ENCODE measurements at regions not wholly inside any gene's neighbourhood (a gene's known extent, or its start where the extent isn't known, plus 50 kb on each side); places are given as distances from the start of the nearest gene placed in this dataset.

- ATAC-seq, result no peak
- H3K36me3 Mint-ChIP-seq (ENCODE audit: low read depth), result no peaks in the 10 kb centered on the region
- H3K4me1 Mint-ChIP-seq (ENCODE audit: low read depth), result no peaks in the 10 kb centered on the region
Observed at GRCh38 chr11:122330279-122330965, 214.4 kb upstream of the BLID start.

GRCh38 chr11:122327528-122327927 is 211.5 kb upstream of the BLID start:
- DNase-seq (no peak), ATAC-seq (no peak)
- intact Hi-C loops (cut with micrococcal nuclease), result no loop called here
- H3K4me3 Mint-ChIP-seq, result no peak overlapping the region
- H3K9me3 Mint-ChIP-seq, result no peaks in the 10 kb centered on the region
- ChIA-PET CTCF (no interaction called here), POLR2A (no interaction called here)
- no peaks in the 10 kb centered on the region for H3K36me3 Mint-ChIP-seq (ENCODE audit: low read depth)
- no peaks in the 10 kb centered on the region for H3K4me1 Mint-ChIP-seq (ENCODE audit: low read depth)
- TF ChIP-seq, protein P1, sequence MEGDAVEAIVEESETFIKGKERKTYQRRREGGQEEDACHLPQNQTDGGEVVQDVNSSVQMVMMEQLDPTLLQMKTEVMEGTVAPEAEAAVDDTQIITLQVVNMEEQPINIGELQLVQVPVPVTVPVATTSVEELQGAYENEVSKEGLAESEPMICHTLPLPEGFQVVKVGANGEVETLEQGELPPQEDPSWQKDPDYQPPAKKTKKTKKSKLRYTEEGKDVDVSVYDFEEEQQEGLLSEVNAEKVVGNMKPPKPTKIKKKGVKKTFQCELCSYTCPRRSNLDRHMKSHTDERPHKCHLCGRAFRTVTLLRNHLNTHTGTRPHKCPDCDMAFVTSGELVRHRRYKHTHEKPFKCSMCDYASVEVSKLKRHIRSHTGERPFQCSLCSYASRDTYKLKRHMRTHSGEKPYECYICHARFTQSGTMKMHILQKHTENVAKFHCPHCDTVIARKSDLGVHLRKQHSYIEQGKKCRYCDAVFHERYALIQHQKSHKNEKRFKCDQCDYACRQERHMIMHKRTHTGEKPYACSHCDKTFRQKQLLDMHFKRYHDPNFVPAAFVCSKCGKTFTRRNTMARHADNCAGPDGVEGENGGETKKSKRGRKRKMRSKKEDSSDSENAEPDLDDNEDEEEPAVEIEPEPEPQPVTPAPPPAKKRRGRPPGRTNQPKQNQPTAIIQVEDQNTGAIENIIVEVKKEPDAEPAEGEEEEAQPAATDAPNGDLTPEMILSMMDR (IDR thresholded peaks at IDR 0.05), result no peak
- H3K27ac Mint-ChIP-seq, result no peak overlapping the region
- peaks cover 3% of the 10 kb centered on the region for H3K27me3 Mint-ChIP-seq

More at GRCh38 chr11:122330279-122330965, 214.4 kb upstream of the BLID start:
- Mint-ChIP-seq H3K27me3 (peaks cover 4% of the 10 kb centered on the region), H3K9me3 (no peaks in the 10 kb centered on the region), H3K4me3 (no peak overlapping the region), H3K27ac (no peak overlapping the region)
- TF ChIP-seq, protein P1 (IDR thresholded peaks at IDR 0.05), result no peak
- CTCF ChIA-PET, result no interaction called here
- intact Hi-C loops (cut with micrococcal nuclease), result no loop called here
- no peak for DNase-seq
- POLR2A ChIA-PET, result no interaction called here

- intact Hi-C loops (cut with micrococcal nuclease), result no loop called here
- Mint-ChIP-seq H3K4me1 (ENCODE audit: low read depth) (no peaks in the 10 kb centered on the region), H3K9me3 (no peaks in the 10 kb centered on the region), H3K27ac (no peak overlapping the region), H3K36me3 (ENCODE audit: low read depth) (no peaks in the 10 kb centered on the region), H3K27me3 (no peaks in the 10 kb centered on the region), H3K4me3 (no peak overlapping the region)
- TF ChIP-seq, protein P1 (IDR thresholded peaks at IDR 0.05), result no peak
- ChIA-PET POLR2A (no interaction called here), CTCF (interaction anchor here (1.3 kb wide), 1 partner anchor 1639 kb away, joined by 3 read pairs; no protein-coding TSS in a partner anchor)
- DNase-seq (no peak), ATAC-seq (no peak)
Observed at GRCh38 chr11:122323754-122324421, 207.9 kb upstream of the BLID start.

- ATAC-seq (no peak), DNase-seq (no peak)
- ChIA-PET POLR2A (no interaction called here), CTCF (no interaction called here)
- no peaks in the 10 kb centered on the region for H3K27me3 Mint-ChIP-seq
- no peak overlapping the region for H3K27ac Mint-ChIP-seq
- no peaks in the 10 kb centered on the region for H3K4me1 Mint-ChIP-seq (ENCODE audit: low read depth)
- H3K9me3 Mint-ChIP-seq, result no peaks in the 10 kb centered on the region
- no peak overlapping the region for H3K4me3 Mint-ChIP-seq
- no peaks in the 10 kb centered on the region for H3K36me3 Mint-ChIP-seq (ENCODE audit: low read depth)
- intact Hi-C loops (cut with micrococcal nuclease), result no loop called here
- TF ChIP-seq, protein P1 (IDR thresholded peaks at IDR 0.05), result no peak
Observed at GRCh38 chr11:122322329-122322728, 206.3 kb upstream of the BLID start.

DNA sequence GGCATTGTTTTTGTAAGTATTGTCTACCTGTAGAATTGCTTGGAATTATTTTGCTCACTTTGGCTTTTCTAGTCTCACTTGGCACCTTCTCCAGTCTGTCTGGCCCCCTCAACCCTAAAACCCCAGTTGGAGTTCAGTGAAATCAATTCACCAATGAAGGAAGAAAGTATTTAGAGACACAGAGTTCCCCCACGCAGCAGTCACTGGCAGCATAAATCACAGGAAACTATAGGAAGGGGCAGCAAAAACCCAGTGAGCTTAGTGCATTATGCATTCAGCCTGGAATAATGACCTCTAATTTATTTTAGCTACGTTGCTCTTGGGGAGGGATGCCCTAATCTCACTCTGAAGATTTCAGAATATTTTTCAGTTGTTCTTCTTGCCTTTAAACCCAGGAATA is 204.7 kb upstream of the BLID start:
- TF ChIP-seq, protein P1 (IDR thresholded peaks at IDR 0.05), result no peak
- H3K27me3 Mint-ChIP-seq, result no peaks in the 10 kb centered on the region
- no peaks in the 10 kb centered on the region for H3K36me3 Mint-ChIP-seq (ENCODE audit: low read depth)
- POLR2A ChIA-PET, result interaction anchor here (1.4 kb wide), 1 partner anchor 11 kb away, joined by 3 read pairs; no protein-coding TSS in a partner anchor
- CTCF ChIA-PET, result no interaction called here
- no peaks in the 10 kb centered on the region for H3K9me3 Mint-ChIP-seq
- ATAC-seq (no peak), DNase-seq (no peak)
- H3K27ac Mint-ChIP-seq, result no peak overlapping the region
- no peak overlapping the region for H3K4me3 Mint-ChIP-seq
- intact Hi-C loops (cut with micrococcal nuclease), result no loop called here
- H3K4me1 Mint-ChIP-seq (ENCODE audit: low read depth), result no peaks in the 10 kb centered on the region

All from activated CD8-positive, alpha-beta T cell treated with anti-CD3 and anti-CD28 coated beads for 36 hours (primary cell).